ENCODE measurements at regions not wholly inside any gene's neighbourhood (a gene's known extent, or its start where the extent isn't known, plus 50 kb on each side); places are given as distances from the start of the nearest gene placed in this dataset.

- H2AFZ ChIP-seq (ENCODE audit: insufficient read depth, low read length, poor library complexity): no peak overlapping the region
- no peak overlapping the region for H4K8ac ChIP-seq (ENCODE audit: low read depth, low read length)
- H3K36me3 ChIP-seq (ENCODE audit: control insufficient read depth in 1 of 2, insufficient read depth in 2 of 2, low read length in 2 of 2): no peaks in the 10 kb centered on the region
- H3K4me3 ChIP-seq (ENCODE audit: low read depth, low read length): no peak overlapping the region
- H3K27ac ChIP-seq (ENCODE audit: low read depth, low read length): no peak overlapping the region
- no CpG with 5 or more reads among the region's 7 CpGs for WGBS (ENCODE audit: extremely low coverage, insufficient coverage, insufficient read length)
- H3K18ac ChIP-seq (ENCODE audit: low read length): no peak overlapping the region
- no peaks in the 10 kb centered on the region for H3K4me1 ChIP-seq (ENCODE audit: control insufficient read depth in 1 of 2, insufficient read depth in 2 of 2, low read length in 2 of 2)
- H4K91ac ChIP-seq (ENCODE audit: low read depth, low read length): no peak overlapping the region
- no peaks in the 10 kb centered on the region for H3K27me3 ChIP-seq (ENCODE audit: insufficient read depth, low read length)
- H3K79me1 ChIP-seq (ENCODE audit: low read length): no peaks in the 10 kb centered on the region
- no peak overlapping the region for H2BK120ac ChIP-seq (ENCODE audit: insufficient read depth, low read length, poor library complexity)
- no peak overlapping the region for H3K4ac ChIP-seq (ENCODE audit: low read depth, low read length)
- no peak overlapping the region for H2AK5ac ChIP-seq (ENCODE audit: low read length)
- H4K12ac ChIP-seq (ENCODE audit: low read depth, low read length): no peak overlapping the region
- H3K23ac ChIP-seq (ENCODE audit: low read length): no peak overlapping the region
- no peak overlapping the region for H3K9ac ChIP-seq (ENCODE audit: low read length)
- no peak for DNase-seq
- H3K4me2 ChIP-seq (ENCODE audit: low read length): no peak overlapping the region
- no peaks in the 10 kb centered on the region for H3K79me2 ChIP-seq (ENCODE audit: control insufficient read depth, insufficient read depth, low read length, poor library complexity)
- no peak overlapping the region for H2BK5ac ChIP-seq (ENCODE audit: low read depth, low read length, poor library complexity)
- no peak overlapping the region for H2BK12ac ChIP-seq (ENCODE audit: low read length)
- H3K14ac ChIP-seq (ENCODE audit: low read length): no peak overlapping the region
- H3K9me3 ChIP-seq (ENCODE audit: insufficient read depth, low read depth, low read length): no peaks in the 10 kb centered on the region
Observed at GRCh38 chr6:71028236-71028876, 71.5 kb upstream of the B3GAT2 start.

GRCh38 chr6:71028877-71029252, 72.0 kb upstream of the B3GAT2 start:
- no peak overlapping the region for H3K4me3 ChIP-seq (ENCODE audit: low read depth, low read length)
- H3K9ac ChIP-seq (ENCODE audit: low read length): no peak overlapping the region
- H3K9me3 ChIP-seq (ENCODE audit: insufficient read depth, low read depth, low read length): no peaks in the 10 kb centered on the region
- no peak overlapping the region for H3K14ac ChIP-seq (ENCODE audit: low read length)
- no peak overlapping the region for H3K4me2 ChIP-seq (ENCODE audit: low read length)
- no peak overlapping the region for H2BK5ac ChIP-seq (ENCODE audit: low read depth, low read length, poor library complexity)
- H3K79me1 ChIP-seq (ENCODE audit: low read length): no peaks in the 10 kb centered on the region
- no peaks in the 10 kb centered on the region for H3K4me1 ChIP-seq (ENCODE audit: control insufficient read depth in 1 of 2, insufficient read depth in 2 of 2, low read length in 2 of 2)
- H3K18ac ChIP-seq (ENCODE audit: low read length): no peak overlapping the region
- H3K36me3 ChIP-seq (ENCODE audit: control insufficient read depth in 1 of 2, insufficient read depth in 2 of 2, low read length in 2 of 2): no peaks in the 10 kb centered on the region
- H2BK120ac ChIP-seq (ENCODE audit: insufficient read depth, low read length, poor library complexity): no peak overlapping the region
- no peak overlapping the region for H2BK12ac ChIP-seq (ENCODE audit: low read length)
- no peak overlapping the region for H4K8ac ChIP-seq (ENCODE audit: low read depth, low read length)
- no peaks in the 10 kb centered on the region for H3K27me3 ChIP-seq (ENCODE audit: insufficient read depth, low read length)
- H3K23ac ChIP-seq (ENCODE audit: low read length): no peak overlapping the region
- no peaks in the 10 kb centered on the region for H3K79me2 ChIP-seq (ENCODE audit: control insufficient read depth, insufficient read depth, low read length, poor library complexity)
- DNase-seq: no peak
- H4K91ac ChIP-seq (ENCODE audit: low read depth, low read length): no peak overlapping the region
- H4K12ac ChIP-seq (ENCODE audit: low read depth, low read length): no peak overlapping the region
- no peak overlapping the region for H2AFZ ChIP-seq (ENCODE audit: insufficient read depth, low read length, poor library complexity)
- H3K4ac ChIP-seq (ENCODE audit: low read depth, low read length): no peak overlapping the region
- no peak overlapping the region for H2AK5ac ChIP-seq (ENCODE audit: low read length)
- WGBS (ENCODE audit: extremely low coverage, insufficient coverage, insufficient read length): no CpG with 5 or more reads among the region's 4 CpGs
- H3K27ac ChIP-seq (ENCODE audit: low read depth, low read length): no peak overlapping the region

- no peak overlapping the region for H3K18ac ChIP-seq (ENCODE audit: low read length)
- H3K79me1 ChIP-seq (ENCODE audit: low read length): no peaks in the 10 kb centered on the region
- no peak overlapping the region for H3K9ac ChIP-seq (ENCODE audit: low read length)
- H2BK120ac ChIP-seq (ENCODE audit: insufficient read depth, low read length, poor library complexity): no peak overlapping the region
- no peak overlapping the region for H3K4ac ChIP-seq (ENCODE audit: low read depth, low read length)
- no peak overlapping the region for H4K8ac ChIP-seq (ENCODE audit: low read depth, low read length)
- no peak overlapping the region for H2BK12ac ChIP-seq (ENCODE audit: low read length)
- H3K27ac ChIP-seq (ENCODE audit: low read depth, low read length): no peak overlapping the region
- no peaks in the 10 kb centered on the region for H3K9me3 ChIP-seq (ENCODE audit: insufficient read depth, low read depth, low read length)
- H3K79me2 ChIP-seq (ENCODE audit: control insufficient read depth, insufficient read depth, low read length, poor library complexity): no peaks in the 10 kb centered on the region
- H3K23ac ChIP-seq (ENCODE audit: low read length): no peak overlapping the region
- no peak overlapping the region for H4K12ac ChIP-seq (ENCODE audit: low read depth, low read length)
- H3K4me3 ChIP-seq (ENCODE audit: low read depth, low read length): no peak overlapping the region
- no peaks in the 10 kb centered on the region for H3K27me3 ChIP-seq (ENCODE audit: insufficient read depth, low read length)
- no peak overlapping the region for H2BK5ac ChIP-seq (ENCODE audit: low read depth, low read length, poor library complexity)
- H2AK5ac ChIP-seq (ENCODE audit: low read length): no peak overlapping the region
- no peak for DNase-seq
- H3K14ac ChIP-seq (ENCODE audit: low read length): no peak overlapping the region
- H2AFZ ChIP-seq (ENCODE audit: insufficient read depth, low read length, poor library complexity): no peak overlapping the region
- no peaks in the 10 kb centered on the region for H3K4me1 ChIP-seq (ENCODE audit: control insufficient read depth in 1 of 2, insufficient read depth in 2 of 2, low read length in 2 of 2)
- H4K91ac ChIP-seq (ENCODE audit: low read depth, low read length): no peak overlapping the region
- H3K4me2 ChIP-seq (ENCODE audit: low read length): no peak overlapping the region
- no peaks in the 10 kb centered on the region for H3K36me3 ChIP-seq (ENCODE audit: control insufficient read depth in 1 of 2, insufficient read depth in 2 of 2, low read length in 2 of 2)
Observed at GRCh38 chr6:71029555-71029954, 72.7 kb upstream of the B3GAT2 start.

GRCh38 chr6:71031912-71032311, 75.1 kb upstream of the B3GAT2 start:
- H3K4me3 ChIP-seq (ENCODE audit: low read depth, low read length): no peak overlapping the region
- H3K27me3 ChIP-seq (ENCODE audit: insufficient read depth, low read length): no peaks in the 10 kb centered on the region
- no peak overlapping the region for H3K23ac ChIP-seq (ENCODE audit: low read length)
- no peaks in the 10 kb centered on the region for H3K36me3 ChIP-seq (ENCODE audit: control insufficient read depth in 1 of 2, insufficient read depth in 2 of 2, low read length in 2 of 2)
- no peaks in the 10 kb centered on the region for H3K4me1 ChIP-seq (ENCODE audit: control insufficient read depth in 1 of 2, insufficient read depth in 2 of 2, low read length in 2 of 2)
- no peaks in the 10 kb centered on the region for H3K9me3 ChIP-seq (ENCODE audit: insufficient read depth, low read depth, low read length)
- H2AFZ ChIP-seq (ENCODE audit: insufficient read depth, low read length, poor library complexity): no peak overlapping the region
- no peaks in the 10 kb centered on the region for H3K79me2 ChIP-seq (ENCODE audit: control insufficient read depth, insufficient read depth, low read length, poor library complexity)
- H3K4me2 ChIP-seq (ENCODE audit: low read length): no peak overlapping the region
- no peak overlapping the region for H4K91ac ChIP-seq (ENCODE audit: low read depth, low read length)
- no peak overlapping the region for H2BK12ac ChIP-seq (ENCODE audit: low read length)
- H3K18ac ChIP-seq (ENCODE audit: low read length): no peak overlapping the region
- no peak overlapping the region for H3K27ac ChIP-seq (ENCODE audit: low read depth, low read length)
- no peak overlapping the region for H3K9ac ChIP-seq (ENCODE audit: low read length)
- WGBS (ENCODE audit: extremely low coverage, insufficient coverage, insufficient read length): no CpG with 5 or more reads among the region's 4 CpGs
- no peak overlapping the region for H4K12ac ChIP-seq (ENCODE audit: low read depth, low read length)
- H3K14ac ChIP-seq (ENCODE audit: low read length): no peak overlapping the region
- H2BK120ac ChIP-seq (ENCODE audit: insufficient read depth, low read length, poor library complexity): no peak overlapping the region
- no peak overlapping the region for H2AK5ac ChIP-seq (ENCODE audit: low read length)
- H2BK5ac ChIP-seq (ENCODE audit: low read depth, low read length, poor library complexity): no peak overlapping the region
- DNase-seq: no peak
- no peak overlapping the region for H4K8ac ChIP-seq (ENCODE audit: low read depth, low read length)
- no peak overlapping the region for H3K4ac ChIP-seq (ENCODE audit: low read depth, low read length)
- no peaks in the 10 kb centered on the region for H3K79me1 ChIP-seq (ENCODE audit: low read length)
